Neural cell (in vitro differentiated cells): ENCODE measurements at regions not wholly inside any gene's neighbourhood (a gene's known extent, or its start where the extent isn't known, plus 50 kb on each side); places are given as distances from the start of the nearest gene placed in this dataset.

Source experiments
- H2AFZ ChIP-seq: fragments of 200-600, 300-800 bp; sonication (generic), shearing (Covaris generic); 2 replicates; pipeline ENCODE4 v1.6.0; 2014; ENCODE audit warnings: low read depth, mild to moderate bottlenecking, antibody characterized with exemption, low read length, moderate library complexity
- H3F3A ChIP-seq: fragments of 200-600 bp; shearing (Covaris generic); 2 replicates; pipeline ENCODE4 v1.6.1; 2016; ENCODE audit warnings: mild to moderate bottlenecking, moderate library complexity, mixed read lengths, antibody characterized with exemption, low read length; ENCODE audit not compliant: insufficient read depth, poor library complexity, severe bottlenecking
- H3K27ac ChIP-seq: fragments of 200-600, 300-800 bp; sonication (generic), shearing (Covaris generic); 2 replicates; pipeline ENCODE4 v1.5.1; 2014; ENCODE audit warnings: mild to moderate bottlenecking, low read length, moderate library complexity
- H3K27me3 ChIP-seq: fragments of 300-800, 200-600 bp; sonication (generic), shearing (Covaris generic); 2 replicates; pipeline ENCODE4 v1.6.0; 2014; ENCODE audit warnings: mild to moderate bottlenecking, low read depth, low read length, moderate library complexity; ENCODE audit not compliant: insufficient read depth
- H3K36me3 ChIP-seq: fragments of 300-800, 200-600 bp; sonication (generic), shearing (Covaris generic); 2 replicates; pipeline ENCODE4 v1.5.1; 2014; ENCODE audit warnings: mild to moderate bottlenecking, antibody characterized with exemption, low read length, moderate library complexity; ENCODE audit not compliant: insufficient read depth
- H3K4me2 ChIP-seq: fragments of 300-800, 200-600 bp; sonication (generic), shearing (Covaris generic); 2 replicates; pipeline ENCODE4 v1.6.0; 2014; ENCODE audit warnings: mild to moderate bottlenecking, low read length
- H3K4me3 ChIP-seq: fragments of 300-800, 200-600 bp; sonication (generic), shearing (Covaris generic); 2 replicates; pipeline ENCODE4 v1.5.1; 2014; ENCODE audit warnings: mild to moderate bottlenecking, low read length, moderate library complexity
- H3K79me2 ChIP-seq: fragments of 200-600 bp; shearing (Covaris generic); replicated peaks from 2 replicates; pipeline ENCODE4 v1.6.0; 2014; ENCODE audit warnings: mild to moderate bottlenecking, low read length, moderate library complexity; ENCODE audit not compliant: insufficient read depth
- H3K9ac ChIP-seq: fragments of 300-800, 200-600 bp; sonication (generic), shearing (Covaris generic); 2 replicates; pipeline ENCODE4 v1.6.1; 2016; ENCODE audit warnings: mild to moderate bottlenecking, low read length, mixed read lengths
- H3K9me2 ChIP-seq: fragments of 200-600 bp; shearing (Covaris generic); 2 replicates; pipeline ENCODE4 v1.6.1; 2016; ENCODE audit warnings: mild to moderate bottlenecking, low read length, mixed read lengths; ENCODE audit not compliant: insufficient read depth
- H3K9me3 ChIP-seq: fragments of 200-600, 300-800 bp; sonication (generic), shearing (Covaris generic); 2 replicates; pipeline ENCODE4 v1.6.1; 2016; ENCODE audit warnings: mild to moderate bottlenecking, mixed run types, low read length, moderate library complexity, mixed read lengths
- H4K20me1 ChIP-seq: fragments of 200-600 bp; shearing (Covaris generic); 2 replicates; pipeline ENCODE4 v1.6.1; 2016; ENCODE audit warnings: mild to moderate bottlenecking, mixed run types; ENCODE audit not compliant: insufficient read depth
- CTCF ChIP-seq: fragments of 450-650 bp; IDR thresholded peaks from 2 replicates; pipeline ENCODE4 v1.5.1; 2014; ENCODE audit warnings: antibody characterized with exemption, mild to moderate bottlenecking, moderate library complexity; ENCODE audit not compliant: poor library complexity, severe bottlenecking
- EP300 ChIP-seq: fragments of 450-650 bp; conservative IDR thresholded peaks from 2 replicates; pipeline ENCODE4 v1.6.1; 2014; ENCODE audit warnings: antibody characterized with exemption, mild to moderate bottlenecking, moderate library complexity; ENCODE audit not compliant: poor library complexity, severe bottlenecking
- EZH2 ChIP-seq: fragments of 200-600, 300-800 bp; shearing (Covaris generic), sonication (generic); IDR thresholded peaks from 2 replicates; pipeline ENCODE4 v1.6.1; 2014; ENCODE audit warnings: antibody characterized with exemption, low read length, borderline replicate concordance, mild to moderate bottlenecking; ENCODE audit not compliant: insufficient read depth, poor library complexity, severe bottlenecking
- MXI1 ChIP-seq: fragments of 450-650 bp; conservative IDR thresholded peaks from 2 replicates; pipeline ENCODE4 v1.6.1; 2014; ENCODE audit warnings: antibody characterized with exemption, mild to moderate bottlenecking; ENCODE audit not compliant: poor library complexity, severe bottlenecking
- POLR2AphosphoS5 ChIP-seq: IDR thresholded peaks from 2 replicates; pipeline ENCODE4 v1.6.1; 2012
- RAD21 ChIP-seq: fragments of 450-650 bp; conservative IDR thresholded peaks from 2 replicates; pipeline ENCODE4 v1.6.1; 2014; ENCODE audit warnings: antibody characterized with exemption, mild to moderate bottlenecking, moderate library complexity
- REST ChIP-seq: IDR thresholded peaks from 2 replicates; pipeline ENCODE4 v1.6.1; 2012; ENCODE audit warnings: borderline replicate concordance
- SMC3 ChIP-seq: fragments of 450-650 bp; conservative IDR thresholded peaks from 2 replicates; pipeline ENCODE4 v1.6.1; 2014; ENCODE audit warnings: antibody characterized with exemption, mild to moderate bottlenecking, moderate library complexity; ENCODE audit not compliant: poor library complexity
- TAF1 ChIP-seq: IDR thresholded peaks from 2 replicates; pipeline ENCODE4 v1.6.1; 2012; ENCODE audit warnings: low read depth

- Histone ChIP-seq H2AFZ (no peak overlapping the region), H3K27ac (no peak overlapping the region), H3K9me2 (no peaks in the 10 kb centered on the region), H3F3A (no peaks in the 10 kb centered on the region), H3K9me3 (no peaks in the 10 kb centered on the region), H3K36me3 (no peaks in the 10 kb centered on the region), H3K4me2 (no peak overlapping the region), H3K79me2 (no peaks in the 10 kb centered on the region), H3K27me3 (no peaks in the 10 kb centered on the region), H3K9ac (no peak overlapping the region), H3K4me3 (no peak overlapping the region), H4K20me1 (no peaks in the 10 kb centered on the region)
- TF ChIP-seq CTCF (no peak), REST (no peak), SMC3 (no peak), MXI1 (no peak), RAD21 (no peak), EP300 (no peak), EZH2 (no peak), TAF1 (no peak), POLR2AphosphoS5 (no peak)
Measured at GRCh38 chr14:66365388-66365787, 120.8 kb upstream of the CCDC196 start.

GRCh38 chr14:66369157-66369697 is 116.9 kb upstream of the CCDC196 start:
- Histone ChIP-seq H3K27me3 (no peaks in the 10 kb centered on the region), H3K9me3 (no peaks in the 10 kb centered on the region), H3K4me2 (no peak overlapping the region), H3F3A (no peaks in the 10 kb centered on the region), H4K20me1 (no peaks in the 10 kb centered on the region), H3K9me2 (no peaks in the 10 kb centered on the region), H3K4me3 (no peak overlapping the region), H3K79me2 (no peaks in the 10 kb centered on the region), H3K36me3 (no peaks in the 10 kb centered on the region), H2AFZ (no peak overlapping the region), H3K27ac (no peak overlapping the region), H3K9ac (no peak overlapping the region)
- TF ChIP-seq EP300: no peak
- TF ChIP-seq CTCF: no peak
- no peak for TF ChIP-seq EZH2
- no peak for TF ChIP-seq SMC3
